ENCODE measurements at regions not wholly inside any gene's neighbourhood (a gene's known extent, or its start where the extent isn't known, plus 50 kb on each side); places are given as distances from the start of the nearest gene placed in this dataset.

DNA sequence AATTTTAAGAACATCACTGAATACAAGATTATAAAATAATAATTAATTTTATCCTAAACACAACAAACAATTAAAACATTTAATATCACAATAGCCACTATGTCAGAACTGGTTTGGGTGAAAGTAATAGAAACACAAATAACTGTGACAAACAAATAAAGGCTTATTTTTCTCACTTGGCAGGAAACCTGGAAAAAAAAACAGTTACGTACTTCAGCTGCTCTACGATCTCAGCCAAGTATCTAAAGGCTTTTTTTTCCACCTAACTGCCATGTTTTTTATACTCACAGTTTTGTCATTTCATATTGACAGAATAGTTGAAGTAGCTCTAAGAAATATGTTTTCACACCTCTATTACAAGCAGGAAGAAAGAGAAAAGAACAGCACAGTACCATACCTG lies 284.8 kb upstream of the INTU start:
- TF ChIP-seq, protein P1, sequence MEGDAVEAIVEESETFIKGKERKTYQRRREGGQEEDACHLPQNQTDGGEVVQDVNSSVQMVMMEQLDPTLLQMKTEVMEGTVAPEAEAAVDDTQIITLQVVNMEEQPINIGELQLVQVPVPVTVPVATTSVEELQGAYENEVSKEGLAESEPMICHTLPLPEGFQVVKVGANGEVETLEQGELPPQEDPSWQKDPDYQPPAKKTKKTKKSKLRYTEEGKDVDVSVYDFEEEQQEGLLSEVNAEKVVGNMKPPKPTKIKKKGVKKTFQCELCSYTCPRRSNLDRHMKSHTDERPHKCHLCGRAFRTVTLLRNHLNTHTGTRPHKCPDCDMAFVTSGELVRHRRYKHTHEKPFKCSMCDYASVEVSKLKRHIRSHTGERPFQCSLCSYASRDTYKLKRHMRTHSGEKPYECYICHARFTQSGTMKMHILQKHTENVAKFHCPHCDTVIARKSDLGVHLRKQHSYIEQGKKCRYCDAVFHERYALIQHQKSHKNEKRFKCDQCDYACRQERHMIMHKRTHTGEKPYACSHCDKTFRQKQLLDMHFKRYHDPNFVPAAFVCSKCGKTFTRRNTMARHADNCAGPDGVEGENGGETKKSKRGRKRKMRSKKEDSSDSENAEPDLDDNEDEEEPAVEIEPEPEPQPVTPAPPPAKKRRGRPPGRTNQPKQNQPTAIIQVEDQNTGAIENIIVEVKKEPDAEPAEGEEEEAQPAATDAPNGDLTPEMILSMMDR (IDR thresholded peaks at IDR 0.05) = no peak
- no peak for TF ChIP-seq POLR2A (IDR thresholded peaks at IDR 0.05)
